HG02870 (cell line): ENCODE measurements at regions not wholly inside any gene's neighbourhood (a gene's known extent, or its start where the extent isn't known, plus 50 kb on each side); places are given as distances from the start of the nearest gene placed in this dataset.

Source experiments
- ATAC-seq: cut with Tn5 transposase; IDR thresholded peaks from one replicate; pipeline ENCODE4 v1.9.1; 2021; ENCODE audit warnings: mild to moderate bottlenecking, moderate library complexity; ENCODE audit not compliant: unreplicated experiment

DNA sequence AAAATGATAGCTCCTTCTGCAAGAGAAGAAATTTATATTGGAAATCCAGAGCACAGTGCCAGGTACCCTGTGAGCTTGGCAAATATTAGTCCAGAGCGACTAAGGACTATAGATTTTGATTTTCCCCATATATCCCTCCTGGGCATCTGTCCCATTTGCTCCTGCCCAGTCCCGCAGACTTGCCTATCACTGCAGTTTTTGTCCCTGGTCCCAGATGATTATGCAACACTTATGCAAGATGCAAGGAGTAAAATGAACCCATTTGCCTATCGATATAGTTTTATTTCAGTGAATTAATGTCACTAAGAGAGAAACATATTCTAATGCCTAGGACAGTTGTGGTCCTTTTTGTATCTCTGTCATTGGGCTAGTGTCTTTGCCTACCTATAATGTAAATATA, 215.9 kb upstream of the BMP4 start:
- no peak for ATAC-seq

- ATAC-seq = no peak
Observed at GRCh38 chr14:54173802-54174201, 217.2 kb upstream of the BMP4 start.

DNA sequence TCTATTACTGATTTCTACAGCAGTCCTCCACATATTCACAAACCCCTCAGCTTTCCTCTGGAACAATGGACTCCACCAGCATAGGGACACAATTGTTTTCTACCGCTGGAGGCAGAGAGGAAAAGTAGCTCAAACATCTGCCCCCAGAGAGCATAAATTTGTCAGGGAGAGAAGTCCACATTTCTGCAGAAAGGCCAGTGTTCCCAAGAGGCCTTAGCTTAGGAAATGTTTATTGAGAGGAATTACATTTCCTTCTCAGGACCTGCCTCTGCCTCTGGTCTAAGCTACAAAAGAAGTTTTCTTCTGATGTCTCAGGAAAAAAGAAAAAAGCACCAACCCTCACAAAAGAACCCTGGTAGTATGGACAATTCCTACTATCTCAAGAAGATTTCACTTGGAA, 217.8 kb upstream of the BMP4 start:
- ATAC-seq = no peak

DNA sequence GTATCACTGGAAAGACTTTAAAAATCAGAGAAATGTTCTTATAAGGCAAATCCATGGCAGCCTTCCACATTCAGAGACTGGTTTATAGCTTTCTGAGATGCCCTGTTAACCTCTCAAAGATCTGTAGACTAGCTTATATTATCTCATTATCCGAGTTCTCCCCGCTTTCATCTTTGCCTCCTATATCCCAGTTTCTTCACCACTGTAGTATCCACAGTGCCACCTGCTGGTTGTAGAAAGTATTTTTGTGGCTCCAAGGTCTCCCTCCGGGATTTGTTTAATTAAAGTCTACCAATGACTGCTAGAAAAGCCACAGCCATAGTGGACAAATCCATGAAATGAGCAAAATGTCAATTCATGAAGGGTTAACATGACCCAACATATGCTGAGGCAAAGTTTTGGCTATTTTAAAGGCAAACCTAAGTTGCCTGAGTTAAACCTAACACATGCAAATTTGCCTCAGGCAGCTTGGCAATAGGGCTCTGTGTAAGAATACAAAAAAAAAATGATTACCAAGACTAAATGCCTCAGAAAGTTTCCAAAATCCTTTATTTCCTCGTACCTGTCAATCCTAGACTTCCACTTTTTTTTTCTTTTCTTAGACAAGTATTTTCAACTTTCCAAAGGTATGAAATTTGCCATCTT, 218.8 kb upstream of the BMP4 start:
- no peak for ATAC-seq

DNA sequence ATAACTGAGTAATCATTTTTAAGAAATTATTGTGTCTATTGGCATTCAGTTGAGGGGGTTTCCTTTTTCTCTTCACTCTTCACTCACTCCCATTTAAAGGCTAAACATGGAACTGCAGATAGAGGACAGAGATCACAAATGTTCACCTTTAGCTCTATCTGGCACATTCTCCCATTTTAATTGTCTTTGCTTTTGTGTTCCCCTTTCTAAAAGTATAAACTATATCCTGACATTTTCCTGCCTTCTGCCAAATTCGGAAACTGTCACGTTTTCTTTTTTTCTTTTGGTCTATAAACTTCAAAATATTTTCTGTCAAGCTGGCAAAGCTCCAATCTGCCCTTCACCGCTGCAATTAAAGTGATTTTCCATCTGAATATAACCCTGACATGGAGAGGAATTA, 219.8 kb upstream of the CDKN3 start:
- ATAC-seq = no peak

GRCh38 chr14:54177641-54178621, 218.9 kb upstream of the CDKN3 start:
- no peak for ATAC-seq

- ATAC-seq = no peak
Observed at GRCh38 chr14:54182419-54183045, 214.3 kb upstream of the CDKN3 start.

DNA sequence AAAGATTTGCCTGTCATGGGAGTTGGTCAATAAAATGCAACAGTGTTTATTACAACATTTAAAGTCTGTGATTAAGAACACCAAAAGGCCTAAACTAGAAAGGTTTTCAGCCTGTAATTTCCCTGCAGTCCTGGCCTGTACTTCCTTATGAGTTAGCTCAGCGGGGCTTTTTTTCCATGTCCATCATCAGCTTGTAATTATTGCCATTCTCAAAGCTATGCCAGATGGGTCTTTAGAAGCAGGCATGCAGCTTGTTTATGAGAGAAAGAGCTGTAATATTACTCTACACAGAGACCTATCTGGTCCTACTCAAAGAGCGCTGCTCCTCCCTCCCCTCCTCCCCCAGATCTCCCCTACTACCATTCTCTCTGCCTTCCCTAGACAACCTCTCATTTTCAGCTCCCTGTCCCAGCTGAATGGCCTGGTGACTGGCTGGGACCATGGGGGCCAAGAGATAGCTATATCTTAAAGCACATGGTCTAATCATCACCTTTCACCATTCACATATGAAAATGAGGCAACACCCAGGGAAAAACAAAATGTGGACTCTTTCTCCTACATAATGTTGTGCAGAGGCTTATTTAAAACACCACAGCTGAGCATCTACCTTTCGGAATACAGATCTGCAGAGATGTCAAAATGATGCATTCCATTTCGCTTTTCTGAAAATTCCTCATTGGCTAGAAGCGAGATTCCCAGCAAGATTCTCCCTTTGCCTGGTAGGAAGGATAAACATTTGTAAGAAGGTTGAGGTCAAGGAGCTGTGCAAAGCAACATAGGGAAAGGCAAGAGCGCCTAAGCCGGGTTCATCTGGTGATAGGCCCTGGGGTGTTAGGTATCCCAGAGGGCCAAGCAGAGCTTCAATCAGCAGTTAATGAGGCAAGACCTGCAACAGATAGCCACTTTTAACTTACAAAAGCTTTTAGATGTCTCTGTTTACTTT, 209.7 kb upstream of the CDKN3 start:
- no peak for ATAC-seq

DNA sequence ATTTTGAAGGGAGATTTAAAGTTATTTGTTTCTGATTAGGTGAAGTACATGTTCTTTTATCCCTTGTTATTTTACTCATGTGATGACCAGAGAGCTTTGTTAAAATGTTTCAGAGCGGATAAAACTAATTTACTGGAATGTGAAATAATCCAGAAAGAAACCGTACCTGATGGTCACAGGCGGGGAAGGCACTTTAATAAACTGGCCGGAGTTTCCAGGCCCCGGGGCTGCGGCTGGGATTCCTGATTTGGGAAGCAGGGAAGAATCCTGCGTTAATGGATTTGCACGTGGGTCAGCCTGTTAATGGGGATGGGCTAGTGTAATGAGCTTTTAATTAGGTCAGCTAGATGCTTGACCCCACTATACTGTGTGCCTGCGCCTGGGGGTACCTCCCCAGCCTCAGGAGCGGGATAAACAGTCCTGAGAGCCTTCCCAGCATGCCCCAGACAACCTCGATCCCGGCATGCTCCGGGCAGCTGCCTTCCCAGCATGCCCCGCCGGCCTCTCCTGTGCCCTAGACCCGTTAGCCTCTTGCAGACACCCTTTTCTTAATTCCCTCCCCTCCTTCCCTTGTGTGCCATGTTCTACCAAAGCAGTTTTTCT, 208.6 kb upstream of the CDKN3 start:
- no peak for ATAC-seq

DNA sequence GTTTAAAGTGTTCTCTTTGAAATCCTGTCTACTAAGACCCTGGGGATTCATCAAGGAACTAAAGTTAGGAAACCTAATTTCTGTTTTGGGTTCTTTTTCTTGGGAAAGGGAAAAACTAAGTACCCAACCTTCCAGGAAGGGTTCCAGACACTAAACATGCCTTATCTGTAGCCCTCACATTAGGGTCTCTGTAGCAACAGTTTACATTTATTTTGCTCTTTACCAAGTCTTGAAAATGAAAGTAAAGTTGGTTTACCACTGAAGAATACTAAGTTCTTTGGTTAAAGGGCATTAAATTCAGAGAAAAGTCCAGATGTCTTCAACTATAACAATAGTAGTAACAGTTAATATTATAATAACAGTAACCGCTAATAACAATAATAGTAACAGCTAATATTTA, 207.5 kb upstream of the CDKN3 start:
- no peak for ATAC-seq

DNA sequence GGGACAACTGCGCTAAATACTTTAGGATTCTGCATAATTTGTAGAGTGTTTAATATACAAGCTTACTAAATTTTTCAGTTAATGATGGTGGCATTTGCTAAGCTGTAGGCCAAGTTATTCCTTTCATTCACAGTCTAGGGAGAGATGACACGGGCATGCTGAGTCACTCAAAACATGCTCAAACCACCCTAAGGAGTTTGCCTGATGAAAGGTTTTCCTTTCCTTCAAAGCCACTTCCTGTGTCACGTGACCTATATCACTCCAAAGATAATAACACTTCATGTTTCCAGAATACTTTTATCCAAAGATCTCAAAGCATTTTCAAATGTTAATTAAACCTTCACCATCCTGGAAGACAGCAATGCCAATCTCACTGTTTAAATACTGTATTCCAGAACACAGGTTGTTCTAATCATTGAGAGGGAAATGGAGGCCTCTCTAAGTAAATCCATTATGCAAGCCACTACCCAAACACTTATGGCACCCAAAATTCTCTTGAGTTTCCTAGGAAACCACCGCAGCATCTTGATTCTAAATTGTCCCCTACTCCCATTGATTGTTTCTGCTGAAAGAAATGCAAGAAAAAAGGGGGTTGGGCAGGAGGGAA, 207.0 kb upstream of the CDKN3 start:
- no peak for ATAC-seq

- ATAC-seq = no peak
Observed at GRCh38 chr14:54191846-54192245, 205.0 kb upstream of the CDKN3 start.

DNA sequence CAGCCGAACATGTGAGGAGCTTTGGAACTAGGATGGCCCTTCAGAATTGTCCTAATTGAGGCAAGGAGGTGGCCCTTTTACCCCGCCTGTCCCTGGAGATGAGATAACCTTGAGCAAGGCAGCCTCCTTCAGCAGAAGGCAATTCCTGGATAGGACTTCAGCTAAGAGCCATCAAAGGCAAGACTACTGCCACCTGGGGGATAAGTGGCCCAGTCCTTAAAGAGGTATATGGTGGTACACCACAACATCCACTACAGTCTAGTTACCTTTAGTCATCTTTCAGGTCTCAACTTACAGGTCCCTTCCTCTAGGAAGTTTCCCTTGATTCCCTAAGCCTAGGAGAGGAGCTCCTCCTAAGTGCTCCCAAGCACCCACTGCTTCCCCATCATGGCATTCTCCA, 204.2 kb upstream of the CDKN3 start:
- no peak for ATAC-seq

- ATAC-seq = no peak
Observed at GRCh38 chr14:54193871-54194270, 202.9 kb upstream of the CDKN3 start.

- no peak for ATAC-seq
Observed at GRCh38 chr14:54194501-54194900, 202.3 kb upstream of the CDKN3 start.

DNA sequence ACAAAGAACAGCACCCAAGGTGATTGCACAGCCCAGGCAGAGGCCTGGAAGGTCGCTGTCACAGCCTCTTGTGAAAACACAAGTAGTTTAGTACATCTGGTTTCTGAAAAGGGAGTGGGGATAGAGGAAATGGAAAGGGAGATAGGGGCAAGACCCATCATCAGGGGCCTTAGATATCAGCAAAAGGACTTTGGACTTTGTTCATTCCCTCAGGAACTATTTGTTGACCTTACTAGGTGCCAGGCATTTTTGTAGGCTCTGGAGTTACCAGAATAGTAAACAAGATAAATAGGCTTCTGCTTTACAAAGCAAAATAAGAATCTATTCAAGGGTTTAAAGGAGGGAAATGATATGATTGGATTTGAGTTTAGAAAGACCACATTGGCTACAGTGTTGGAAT, 199.4 kb upstream of the CDKN3 start:
- no peak for ATAC-seq

DNA sequence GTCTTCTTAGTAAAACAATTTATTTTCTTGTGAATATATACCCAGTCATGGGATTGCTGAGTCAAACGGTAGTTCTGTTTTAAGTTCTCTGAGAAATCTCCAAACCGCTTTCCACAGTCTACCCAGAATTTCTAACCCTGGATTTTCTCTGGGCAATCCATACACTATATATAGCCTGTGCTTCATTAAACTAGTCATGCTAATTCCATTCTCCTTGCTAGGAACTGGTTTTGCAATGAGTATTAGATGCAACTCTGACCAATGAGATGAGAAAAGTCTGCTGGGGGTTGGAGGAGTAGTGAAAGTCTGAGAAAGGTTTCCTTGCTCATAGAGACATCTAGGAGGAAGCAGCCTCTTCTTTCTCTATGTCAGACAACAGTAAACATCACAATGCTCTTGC, 196.1 kb upstream of the CDKN3 start:
- no peak for ATAC-seq

GRCh38 chr14:54202288-54202687, 194.5 kb upstream of the CDKN3 start:
- ATAC-seq = no peak

DNA sequence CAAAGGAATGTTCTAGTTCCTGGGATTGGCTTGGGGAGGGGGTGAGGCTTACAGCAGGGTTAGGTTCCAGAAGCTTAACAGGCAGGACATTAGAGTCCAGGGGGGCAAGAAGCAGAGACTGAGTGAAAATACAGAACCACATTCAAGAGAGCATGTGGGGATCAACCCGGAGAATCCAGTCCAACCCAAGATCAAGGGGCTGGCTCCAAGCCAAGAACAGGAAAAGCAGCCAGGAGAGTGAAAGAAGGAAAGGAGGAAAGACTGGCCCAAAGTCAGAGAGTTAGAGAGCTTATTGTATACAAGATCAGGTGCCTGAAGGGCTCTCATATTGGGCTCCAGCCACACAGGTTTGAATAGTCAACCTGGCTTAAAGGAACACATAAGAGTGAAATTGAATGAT, 190.3 kb upstream of the CDKN3 start:
- no peak for ATAC-seq

DNA sequence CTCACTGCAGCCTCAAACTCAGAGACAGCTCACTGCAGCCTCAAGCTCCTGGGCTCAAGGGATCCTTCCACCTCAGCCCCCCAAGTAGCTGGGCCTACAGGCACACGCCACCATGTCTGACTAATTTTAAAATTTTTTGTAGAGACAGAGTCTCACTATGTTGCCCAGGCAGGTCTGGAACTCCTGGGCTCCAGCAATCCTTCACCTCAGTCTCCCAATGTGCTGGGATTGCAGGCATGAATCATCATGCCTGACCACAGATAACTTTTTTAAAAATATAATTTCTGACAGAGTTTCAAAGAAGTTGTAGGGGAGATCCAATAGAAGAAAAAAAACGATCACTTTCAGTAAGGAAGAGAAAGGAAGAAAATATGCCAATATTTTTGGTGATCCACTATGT, 189.7 kb upstream of the CDKN3 start:
- ATAC-seq = no peak
